ENCODE measurements at regions not wholly inside any gene's neighbourhood (a gene's known extent, or its start where the extent isn't known, plus 50 kb on each side); places are given as distances from the start of the nearest gene placed in this dataset.

DNA sequence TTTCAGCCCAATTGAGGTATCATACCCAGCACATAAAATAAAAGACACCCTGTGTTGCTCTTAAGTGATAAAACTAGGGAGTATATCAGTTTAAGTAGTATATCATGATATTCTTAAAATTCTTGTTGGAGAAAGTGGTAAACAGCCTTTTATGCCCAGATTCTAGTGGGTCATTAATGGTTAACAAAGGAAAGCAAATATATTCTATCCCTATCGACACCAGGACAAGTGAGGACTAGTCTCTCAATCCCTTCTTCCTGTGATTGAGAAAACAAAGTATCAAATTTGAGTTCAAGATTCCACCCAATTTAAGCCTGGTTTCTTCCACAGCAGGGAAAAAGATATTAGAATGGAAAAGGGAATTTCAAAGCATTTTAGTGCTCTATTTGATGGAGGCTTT, 142.4 kb upstream of the IL12A start:
- no peak for DNase-seq (ENCODE audit: low read depth)

DNA sequence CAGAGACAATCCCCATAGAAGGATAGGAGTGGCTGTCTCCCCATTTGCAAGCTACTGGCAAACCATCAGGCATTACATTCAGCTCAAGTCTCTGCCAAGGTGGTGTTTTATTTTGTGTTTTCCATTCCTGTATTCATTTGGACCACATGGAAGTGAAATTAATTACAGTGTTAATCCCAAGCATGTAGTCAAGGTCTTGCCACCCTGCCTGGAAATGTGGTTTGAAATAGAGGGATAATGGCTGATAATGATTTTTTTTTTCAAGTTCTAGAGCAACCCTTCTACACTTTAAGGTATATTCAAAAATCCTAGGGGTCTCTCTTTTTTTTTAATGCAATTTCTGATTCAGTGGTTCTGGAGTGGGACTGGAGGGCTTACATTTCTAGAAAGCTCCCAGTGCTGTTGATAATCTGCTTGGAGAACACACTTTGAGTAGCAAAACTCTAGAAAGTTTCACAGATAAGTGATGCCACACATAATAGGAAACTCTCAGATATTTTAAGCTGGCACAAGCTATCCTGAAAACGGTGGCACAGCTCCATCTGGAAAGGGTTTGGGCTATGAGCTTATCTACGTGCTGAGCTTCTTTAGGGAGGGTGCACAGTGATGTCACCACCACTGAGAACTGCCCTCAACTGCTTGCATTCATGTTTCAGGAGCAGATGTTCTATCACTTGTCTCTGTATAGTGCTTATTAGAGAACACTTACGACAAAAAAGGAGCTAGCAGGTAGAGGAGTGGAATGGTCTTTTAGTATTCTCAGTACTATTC, 140.1 kb upstream of the IL12A start:
- TF ChIP-seq, protein P1, sequence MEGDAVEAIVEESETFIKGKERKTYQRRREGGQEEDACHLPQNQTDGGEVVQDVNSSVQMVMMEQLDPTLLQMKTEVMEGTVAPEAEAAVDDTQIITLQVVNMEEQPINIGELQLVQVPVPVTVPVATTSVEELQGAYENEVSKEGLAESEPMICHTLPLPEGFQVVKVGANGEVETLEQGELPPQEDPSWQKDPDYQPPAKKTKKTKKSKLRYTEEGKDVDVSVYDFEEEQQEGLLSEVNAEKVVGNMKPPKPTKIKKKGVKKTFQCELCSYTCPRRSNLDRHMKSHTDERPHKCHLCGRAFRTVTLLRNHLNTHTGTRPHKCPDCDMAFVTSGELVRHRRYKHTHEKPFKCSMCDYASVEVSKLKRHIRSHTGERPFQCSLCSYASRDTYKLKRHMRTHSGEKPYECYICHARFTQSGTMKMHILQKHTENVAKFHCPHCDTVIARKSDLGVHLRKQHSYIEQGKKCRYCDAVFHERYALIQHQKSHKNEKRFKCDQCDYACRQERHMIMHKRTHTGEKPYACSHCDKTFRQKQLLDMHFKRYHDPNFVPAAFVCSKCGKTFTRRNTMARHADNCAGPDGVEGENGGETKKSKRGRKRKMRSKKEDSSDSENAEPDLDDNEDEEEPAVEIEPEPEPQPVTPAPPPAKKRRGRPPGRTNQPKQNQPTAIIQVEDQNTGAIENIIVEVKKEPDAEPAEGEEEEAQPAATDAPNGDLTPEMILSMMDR (IDR thresholded peaks at IDR 0.05; ENCODE audit: low read depth, low read length, missing control alignments), result no peak
- DNase-seq (ENCODE audit: low read depth), result no peak

More for the DNA sequence above, 142.4 kb upstream of the IL12A start:
- H3K4me3 ChIP-seq (ENCODE audit: low read depth, low read length), result no peak overlapping the region
- TF ChIP-seq, protein P1 (IDR thresholded peaks at IDR 0.05; ENCODE audit: low read depth, low read length, missing control alignments), result no peak

DNA sequence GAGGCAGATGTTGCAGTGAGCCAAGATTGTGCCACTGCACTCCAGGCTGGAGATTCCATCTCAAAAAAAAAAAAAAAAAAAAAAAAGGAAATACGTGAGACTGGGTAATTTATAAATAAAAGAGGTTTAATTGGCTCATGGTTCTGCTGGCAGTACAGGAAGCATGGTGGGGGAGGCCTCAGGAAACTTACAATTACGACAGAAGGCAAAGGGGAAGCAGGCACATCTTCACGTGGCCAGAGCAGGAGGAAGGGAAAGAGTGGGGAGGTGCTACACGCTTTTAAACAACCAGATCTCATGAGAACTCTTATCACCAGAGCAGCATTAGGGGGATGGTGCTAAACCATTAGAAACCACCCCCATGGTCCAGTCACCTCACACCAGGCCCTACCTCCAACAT, 138.2 kb upstream of the IL12A start:
- no peak for DNase-seq (ENCODE audit: low read depth)
- H3K4me3 ChIP-seq (ENCODE audit: low read depth, low read length), result no peak overlapping the region
- TF ChIP-seq, protein P1 (IDR thresholded peaks at IDR 0.05; ENCODE audit: low read depth, low read length, missing control alignments), result no peak

More for the DNA sequence above, 140.1 kb upstream of the IL12A start:
- no peak overlapping the region for H3K4me3 ChIP-seq (ENCODE audit: low read depth, low read length)

DNA sequence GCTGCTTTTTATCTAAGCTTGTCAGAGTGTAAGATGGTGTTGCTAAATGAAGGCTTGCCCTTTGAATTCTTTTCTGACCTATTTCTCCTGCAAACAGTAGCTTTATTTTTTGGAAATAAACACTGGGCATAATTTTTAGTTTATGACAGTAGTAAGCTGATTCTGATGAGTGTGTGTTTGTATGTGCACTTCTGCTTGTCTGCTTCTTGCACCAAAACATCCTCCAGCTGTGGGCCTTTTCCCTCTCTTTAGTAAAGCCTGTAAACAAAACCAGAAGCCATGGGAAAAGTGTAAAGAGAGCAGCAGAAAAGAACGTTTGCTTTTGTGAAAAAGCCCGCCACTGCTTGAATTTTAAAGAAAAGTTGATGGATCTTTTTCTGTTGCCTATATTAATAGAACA, 136.4 kb upstream of the IL12A start:
- no peak for DNase-seq (ENCODE audit: low read depth)
- no peak overlapping the region for H3K4me3 ChIP-seq (ENCODE audit: low read depth, low read length)
- TF ChIP-seq, protein P1 (IDR thresholded peaks at IDR 0.05; ENCODE audit: low read depth, low read length, missing control alignments), result no peak

DNA sequence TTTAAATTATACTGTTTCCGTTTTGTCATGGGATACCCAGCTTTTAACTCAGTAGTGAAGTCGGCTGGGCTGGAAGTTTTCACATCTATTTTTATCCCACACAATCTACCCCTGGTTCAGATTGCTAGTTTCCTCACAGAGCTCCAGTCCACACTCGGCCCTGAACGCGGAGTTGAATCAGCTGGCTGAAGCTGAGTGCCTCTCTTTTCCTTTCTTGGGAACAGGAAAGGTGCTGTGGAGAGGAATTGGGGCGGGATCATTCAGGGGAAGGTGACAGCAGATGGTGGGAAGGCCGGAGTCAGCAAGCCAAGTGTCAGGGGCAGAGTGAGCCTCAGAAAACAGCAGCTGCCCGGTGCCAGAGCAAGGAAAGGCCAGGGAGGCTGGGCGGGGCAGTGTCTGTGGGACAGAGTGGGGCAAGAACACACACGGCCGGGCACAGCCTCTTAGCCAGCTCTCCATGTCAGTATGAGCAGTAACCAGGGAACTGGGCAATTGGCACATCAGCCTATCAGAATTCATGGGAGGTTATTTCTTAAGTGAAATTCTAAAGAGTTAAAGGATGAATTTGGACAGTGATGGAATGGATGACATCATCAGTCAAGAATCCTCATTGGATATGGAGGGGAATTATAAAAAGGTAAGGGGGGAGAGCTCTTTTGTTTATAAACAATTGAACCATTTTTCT, 135.7 kb upstream of the IL12A start:
- no peak for DNase-seq (ENCODE audit: low read depth)
- no peak overlapping the region for H3K4me3 ChIP-seq (ENCODE audit: low read depth, low read length)

DNA sequence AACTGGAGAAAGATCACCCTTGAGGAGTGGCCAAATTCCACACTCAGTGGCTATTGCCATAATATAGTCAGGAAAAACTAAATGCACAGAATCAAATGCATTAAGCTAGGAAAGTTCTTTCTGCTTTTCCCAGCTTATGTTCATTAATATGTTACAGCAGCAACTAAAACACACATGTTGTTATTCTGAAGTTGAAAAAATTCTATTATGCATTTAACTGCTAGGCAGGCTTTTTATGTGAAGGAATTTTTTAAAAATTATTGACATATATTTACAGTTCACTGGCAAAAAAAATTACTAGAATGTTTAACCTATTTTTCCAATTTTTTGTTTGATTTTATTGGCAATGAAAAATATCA, 135.2 kb upstream of the IL12A start:
- H3K4me3 ChIP-seq (ENCODE audit: low read depth, low read length), result no peak overlapping the region
- no peak for DNase-seq (ENCODE audit: low read depth)
- TF ChIP-seq, protein P1 (IDR thresholded peaks at IDR 0.05; ENCODE audit: low read depth, low read length, missing control alignments), result no peak

More for the DNA sequence above, 135.7 kb upstream of the IL12A start:
- TF ChIP-seq, protein P1 (IDR thresholded peaks at IDR 0.05; ENCODE audit: low read depth, low read length, missing control alignments), result no peak

Data from GM12864 (cell line).